SKM-1 treated with dmso at 0.1 percent for 144 hours (cell line): ENCODE measurements at regions not wholly inside any gene's neighbourhood (a gene's known extent, or its start where the extent isn't known, plus 50 kb on each side); places are given as distances from the start of the nearest gene placed in this dataset.
"Not testable (repeated sequence)": the region's sequence is repeated elsewhere in the genome, so short reads cannot be mapped to it uniquely, and the experiment has no call there.

Source experiments
- DNase-seq: peaks from one replicate; lab custom pipeline; 2025; ENCODE audit not compliant: unreplicated experiment; lab: John Stamatoyannopoulos, UW

- no peak for DNase-seq
Observed at GRCh38 chr11:38461751-38462150, 1863.7 kb upstream of the RAG2 start.

GRCh38 chr11:38460896-38461295, 1862.9 kb upstream of the RAG2 start:
- no peak for DNase-seq

GRCh38 chr11:38460429-38460828, 1862.4 kb upstream of the RAG2 start:
- DNase-seq = no peak

DNA sequence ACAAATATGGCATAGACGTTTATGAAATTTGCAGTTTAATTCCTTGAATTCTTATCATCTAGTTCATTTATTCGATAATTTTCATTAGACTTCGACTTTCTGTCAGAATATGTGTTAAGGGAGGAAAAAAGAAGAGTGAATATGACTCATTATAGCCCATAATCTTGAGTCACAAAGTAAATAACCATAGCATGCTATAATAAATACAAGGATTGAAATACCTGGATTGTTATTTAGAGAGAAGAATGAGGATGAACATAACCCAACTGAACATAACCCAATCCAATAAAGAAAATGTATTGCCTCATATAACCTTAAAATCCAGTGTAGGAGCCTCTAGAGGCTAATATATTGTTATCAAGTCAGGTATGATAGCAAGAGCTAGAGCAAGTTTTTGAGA, 1858.3 kb upstream of the RAG2 start:
- no peak for DNase-seq

DNA sequence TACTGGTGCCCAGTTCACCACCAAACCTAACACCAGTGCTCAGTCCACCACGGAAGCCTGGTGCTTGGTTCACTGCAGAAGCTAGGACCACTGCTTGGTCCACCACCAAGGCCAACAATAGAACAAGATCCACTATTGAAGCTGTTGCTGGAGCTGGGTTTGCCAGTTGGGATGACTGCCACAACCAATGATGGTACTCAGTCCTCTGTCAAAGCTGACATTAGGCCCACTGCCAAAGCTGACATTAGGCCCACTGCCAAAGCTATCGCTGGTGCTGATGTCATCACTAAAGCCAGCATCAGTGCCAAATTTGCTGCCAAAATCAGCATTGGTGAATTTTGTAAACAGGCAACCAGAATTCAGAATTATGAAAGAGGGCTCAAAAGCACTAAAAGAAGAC, 1850.2 kb upstream of the RAG2 start:
- no peak for DNase-seq

GRCh38 chr11:38446336-38446735, 1848.3 kb upstream of the RAG2 start:
- DNase-seq = no peak

GRCh38 chr11:38438091-38438490, 1840.1 kb upstream of the RAG2 start:
- no peak for DNase-seq

- DNase-seq = no peak
Observed at GRCh38 chr11:38425578-38425977, 1827.5 kb upstream of the RAG2 start.

- no peak for DNase-seq
Observed at GRCh38 chr11:38423042-38423441, 1825.0 kb upstream of the RAG2 start.

- DNase-seq = no peak
Observed at GRCh38 chr11:38416141-38416540, 1818.1 kb upstream of the RAG2 start.

DNA sequence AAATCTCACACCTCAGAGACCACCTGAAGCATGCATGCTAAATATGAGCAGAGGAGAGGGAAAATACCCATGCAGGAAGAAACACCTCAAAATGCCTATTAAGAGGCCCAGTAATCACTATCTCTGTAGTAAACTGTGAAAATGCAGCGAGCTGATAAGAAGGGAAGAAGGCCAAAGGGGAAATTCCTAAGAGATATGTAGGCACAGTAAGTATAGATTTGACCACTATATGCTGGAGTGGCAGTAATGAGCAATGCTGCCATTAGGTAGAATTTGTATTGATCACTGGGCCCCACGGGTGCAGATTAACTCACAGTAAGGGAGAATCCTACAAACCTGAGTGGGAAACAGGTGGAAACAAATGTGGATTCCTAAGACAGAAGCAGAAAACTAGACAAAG, 1813.1 kb upstream of the RAG2 start:
- DNase-seq = peak; percentile 0

GRCh38 chr11:38402063-38402462, 1804.0 kb upstream of the RAG2 start:
- DNase-seq = no peak

GRCh38 chr11:38392176-38392575, 1794.1 kb upstream of the RAG2 start:
- DNase-seq = no peak

- no peak for DNase-seq
Observed at GRCh38 chr11:38384568-38384967, 1786.5 kb upstream of the RAG2 start.

- no peak for DNase-seq
Observed at GRCh38 chr11:38365274-38365673, 1767.2 kb upstream of the RAG2 start.

GRCh38 chr11:38356255-38356654, 1758.2 kb upstream of the RAG2 start:
- DNase-seq = no peak

DNA sequence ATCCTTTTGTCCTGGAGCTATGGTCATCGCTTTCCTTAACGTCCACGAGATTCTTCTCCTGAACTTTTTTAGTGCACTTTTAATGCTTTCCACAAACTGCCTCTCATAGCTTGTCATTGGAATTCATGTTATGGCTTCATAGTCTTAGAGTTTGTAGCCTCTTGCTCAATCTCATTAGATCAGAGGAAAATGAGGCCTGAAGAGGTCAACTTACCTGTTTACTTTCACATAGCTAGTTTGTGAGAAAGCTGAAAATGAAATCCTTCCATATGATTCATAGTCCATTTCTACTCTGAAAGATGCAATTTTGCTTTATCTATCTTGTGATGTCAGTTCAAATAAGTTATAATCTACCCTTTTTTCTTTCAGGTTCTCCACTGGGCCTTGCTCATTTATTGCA, 1747.2 kb upstream of the RAG2 start:
- no peak for DNase-seq

GRCh38 chr11:38341612-38342011, 1743.6 kb upstream of the RAG2 start:
- not testable (repeated sequence) for DNase-seq

- no peak for DNase-seq
Observed at GRCh38 chr11:38339835-38340440, 1741.9 kb upstream of the RAG2 start.

GRCh38 chr11:38338022-38338421, 1740.0 kb upstream of the RAG2 start:
- not testable (repeated sequence) for DNase-seq

GRCh38 chr11:38332046-38332445, 1734.0 kb upstream of the RAG2 start:
- no peak for DNase-seq

DNA sequence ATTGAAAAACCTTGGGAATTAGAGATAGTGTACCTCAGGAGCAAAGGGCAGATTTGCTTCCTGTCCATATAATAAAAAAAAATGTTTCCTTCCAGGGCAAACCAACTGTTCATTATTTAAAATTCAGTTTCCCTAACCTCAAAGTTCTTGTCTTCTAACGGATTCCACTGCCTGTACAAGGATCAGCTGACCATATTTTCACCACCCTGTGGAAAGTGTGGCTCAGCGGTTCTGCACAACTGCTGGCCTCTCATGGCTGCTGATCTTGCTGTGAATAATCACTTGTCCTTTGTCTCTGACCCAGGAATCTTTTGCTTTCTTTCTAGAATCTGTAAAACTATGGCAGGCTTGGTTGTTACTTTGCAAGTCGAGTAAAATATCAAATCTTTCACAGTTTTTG, 1732.5 kb upstream of the RAG2 start:
- no peak for DNase-seq

GRCh38 chr11:38323961-38324761, 1726.1 kb upstream of the RAG2 start:
- no peak for DNase-seq
